ENCODE measurements at regions not wholly inside any gene's neighbourhood (a gene's known extent, or its start where the extent isn't known, plus 50 kb on each side); places are given as distances from the start of the nearest gene placed in this dataset.

DNA sequence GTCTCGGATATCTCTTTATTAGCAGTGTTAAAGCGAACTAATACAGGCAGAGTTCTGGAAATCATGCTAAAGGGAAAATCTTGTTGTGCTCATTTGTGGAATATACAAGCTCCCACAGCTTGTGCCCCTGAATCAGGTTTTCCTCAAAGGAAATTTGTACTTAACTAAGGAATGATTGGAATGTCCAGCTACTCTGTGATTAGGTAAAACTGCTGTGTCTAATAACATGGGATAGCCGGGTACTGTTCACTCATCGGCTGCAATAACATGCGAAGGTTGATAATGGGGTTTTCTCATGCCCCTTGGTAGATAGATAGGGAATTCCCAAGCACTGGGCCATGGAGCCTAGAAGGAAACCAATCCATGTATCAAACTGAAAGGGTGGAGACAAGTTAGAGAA lies 306.7 kb downstream of the NR2F1-AS1 start:
- no peak for DNase-seq (ENCODE audit: low read depth in 6 of 9, low spot score in 9 of 9)
- H3K4me3 ChIP-seq (ENCODE audit: low read length in 2 of 2): no peak overlapping the region
- no peaks in the 10 kb centered on the region for H3K36me3 ChIP-seq (ENCODE audit: control insufficient read depth in 2 of 2, insufficient read depth in 2 of 2, low read length in 1 of 2)
- 96% methylated on average over 5 of the region's 5 CpGs for WGBS
- no peaks in the 10 kb centered on the region for H3K27me3 ChIP-seq (ENCODE audit: control insufficient read depth in 2 of 2, insufficient read depth in 1 of 2, low read length in 1 of 2)
- H3K4me1 ChIP-seq (ENCODE audit: control insufficient read depth in 2 of 2, insufficient read depth in 2 of 2, low read length in 2 of 2): no peaks in the 10 kb centered on the region
- H3K9me3 ChIP-seq (ENCODE audit: control insufficient read depth in 2 of 2, insufficient read depth in 1 of 2, low read length in 1 of 2): no peaks in the 10 kb centered on the region
- H3K27ac ChIP-seq (ENCODE audit: low read depth in 1 of 2, low read length in 1 of 2): no peak overlapping the region

DNA sequence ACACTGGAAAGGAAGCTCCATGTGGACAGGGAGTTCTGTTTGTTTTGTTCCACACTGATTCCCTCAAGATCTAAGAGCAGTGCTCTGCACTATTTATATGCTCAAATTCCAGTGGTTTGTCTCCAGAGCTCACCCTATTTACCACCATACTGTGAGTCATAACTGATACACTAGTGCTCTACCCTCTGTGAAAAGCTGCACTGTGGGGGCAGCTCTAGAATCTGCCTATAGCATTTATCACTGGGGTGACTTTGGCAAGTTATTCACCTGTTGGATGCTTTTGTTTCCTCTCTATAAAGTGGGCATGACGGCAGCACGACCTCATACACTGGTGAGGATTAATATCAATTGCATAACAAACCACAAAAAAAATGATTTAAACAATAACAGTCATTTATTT lies 307.8 kb downstream of the NR2F1-AS1 start:
- H3K4me3 ChIP-seq (ENCODE audit: low read length in 2 of 2): no peak overlapping the region
- H3K36me3 ChIP-seq (ENCODE audit: control insufficient read depth in 2 of 2, insufficient read depth in 2 of 2, low read length in 1 of 2): no peaks in the 10 kb centered on the region
- no peak for DNase-seq (ENCODE audit: low read depth in 6 of 9, low spot score in 9 of 9)
- H3K27me3 ChIP-seq (ENCODE audit: control insufficient read depth in 2 of 2, insufficient read depth in 1 of 2, low read length in 1 of 2): no peaks in the 10 kb centered on the region
- H3K4me1 ChIP-seq (ENCODE audit: control insufficient read depth in 2 of 2, insufficient read depth in 2 of 2, low read length in 2 of 2): no peaks in the 10 kb centered on the region
- no peaks in the 10 kb centered on the region for H3K9me3 ChIP-seq (ENCODE audit: control insufficient read depth in 2 of 2, insufficient read depth in 1 of 2, low read length in 1 of 2)
- WGBS: 90% methylated on average over 2 of the region's 2 CpGs
- no peak overlapping the region for H3K27ac ChIP-seq (ENCODE audit: low read depth in 1 of 2, low read length in 1 of 2)

DNA sequence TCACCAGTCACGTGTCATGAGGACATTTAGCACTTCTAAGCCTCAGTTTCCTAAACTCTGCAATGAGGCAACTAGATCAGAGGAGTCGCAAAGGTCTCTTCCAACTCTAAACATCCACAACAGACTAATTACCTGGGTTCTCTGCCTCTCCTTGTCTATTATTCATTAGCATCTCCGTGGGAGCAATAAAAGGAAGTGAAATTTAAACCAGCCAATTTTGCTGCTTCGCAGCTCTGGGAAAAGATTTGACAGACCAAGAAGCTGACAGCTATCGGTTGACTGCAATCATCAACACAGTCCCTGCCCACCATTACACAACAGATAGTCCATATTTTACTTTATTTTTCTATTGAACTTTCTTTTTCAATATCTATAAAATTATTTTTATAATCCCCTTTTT lies 308.9 kb downstream of the NR2F1-AS1 start:
- Histone ChIP-seq H3K27ac (ENCODE audit: low read depth in 1 of 2, low read length in 1 of 2) (no peak overlapping the region), H3K9me3 (ENCODE audit: control insufficient read depth in 2 of 2, insufficient read depth in 1 of 2, low read length in 1 of 2) (peaks cover 0 to 10% of the 10 kb centered on the region in 2 donors), H3K4me3 (ENCODE audit: low read length in 2 of 2) (no peak overlapping the region), H3K4me1 (ENCODE audit: control insufficient read depth in 2 of 2, insufficient read depth in 2 of 2, low read length in 2 of 2) (no peaks in the 10 kb centered on the region), H3K27me3 (ENCODE audit: control insufficient read depth in 2 of 2, insufficient read depth in 1 of 2, low read length in 1 of 2) (no peaks in the 10 kb centered on the region), H3K36me3 (ENCODE audit: control insufficient read depth in 2 of 2, insufficient read depth in 2 of 2, low read length in 1 of 2) (no peaks in the 10 kb centered on the region)
- 62% methylated on average over 5 of the region's 5 CpGs for WGBS
- DNase-seq (ENCODE audit: low read depth in 6 of 9, low spot score in 9 of 9): no peak

DNA sequence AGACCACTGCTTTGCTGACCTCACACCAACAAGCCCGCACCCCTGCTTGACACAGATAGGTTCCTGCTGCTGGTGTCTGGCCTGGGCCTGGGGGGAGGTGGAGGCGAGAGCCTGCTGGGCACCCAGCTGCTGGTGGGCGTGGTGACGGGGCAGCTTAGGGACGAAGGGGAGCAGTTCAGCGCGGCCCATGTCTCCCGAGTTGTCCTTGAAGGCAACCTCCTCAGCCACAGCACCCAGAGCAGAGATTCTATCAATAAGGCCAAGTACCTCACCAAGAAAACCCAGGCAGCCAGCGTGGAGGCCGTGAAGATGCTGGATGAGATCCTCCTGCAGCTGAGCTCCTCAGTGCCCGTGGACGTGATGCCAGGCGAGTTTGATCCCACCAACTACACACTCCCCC lies 313.3 kb downstream of the NR2F1-AS1 start:
- no peaks in the 10 kb centered on the region for H3K36me3 ChIP-seq (ENCODE audit: control insufficient read depth in 2 of 2, insufficient read depth in 2 of 2, low read length in 1 of 2)
- 96% methylated on average over 13 of the region's 13 CpGs for WGBS

DNA sequence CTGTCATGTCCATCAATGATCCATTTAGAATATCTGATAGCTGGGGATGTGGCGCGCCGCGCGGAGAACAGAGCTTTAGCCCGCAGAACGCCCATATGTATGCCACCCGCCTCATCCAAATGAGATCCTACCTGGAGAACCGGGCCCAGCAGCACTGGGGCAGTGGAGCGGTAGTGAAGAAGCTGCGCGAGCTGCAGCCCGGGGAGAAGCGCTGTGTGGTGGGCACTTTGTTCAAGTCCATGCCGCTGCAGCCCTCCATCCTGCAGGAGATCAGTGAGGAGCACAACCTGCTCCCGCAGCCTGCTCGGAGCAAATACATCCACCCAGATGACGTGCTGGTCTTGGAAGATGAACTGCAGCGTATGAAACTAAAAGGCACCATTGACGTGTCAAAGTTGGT lies 313.7 kb downstream of the NR2F1-AS1 start:
- no peak for DNase-seq (ENCODE audit: low read depth in 6 of 9, low spot score in 9 of 9)
- WGBS: 98% methylated on average over 20 of the region's 20 CpGs
- no peak overlapping the region for H3K27ac ChIP-seq (ENCODE audit: low read depth in 1 of 2, low read length in 1 of 2)
- no peaks in the 10 kb centered on the region for H3K4me1 ChIP-seq (ENCODE audit: control insufficient read depth in 2 of 2, insufficient read depth in 2 of 2, low read length in 2 of 2)
- H3K9me3 ChIP-seq (ENCODE audit: control insufficient read depth in 2 of 2, insufficient read depth in 1 of 2, low read length in 1 of 2): peaks cover 0 to 10% of the 10 kb centered on the region in 2 donors
- no peak overlapping the region for H3K4me3 ChIP-seq (ENCODE audit: low read length in 2 of 2)
- no peaks in the 10 kb centered on the region for H3K36me3 ChIP-seq (ENCODE audit: control insufficient read depth in 2 of 2, insufficient read depth in 2 of 2, low read length in 1 of 2)
- H3K27me3 ChIP-seq (ENCODE audit: control insufficient read depth in 2 of 2, insufficient read depth in 1 of 2, low read length in 1 of 2): no peaks in the 10 kb centered on the region

More for the DNA sequence above, 313.3 kb downstream of the NR2F1-AS1 start:
- Histone ChIP-seq H3K27me3 (ENCODE audit: control insufficient read depth in 2 of 2, insufficient read depth in 1 of 2, low read length in 1 of 2) (no peaks in the 10 kb centered on the region), H3K4me1 (ENCODE audit: control insufficient read depth in 2 of 2, insufficient read depth in 2 of 2, low read length in 2 of 2) (no peaks in the 10 kb centered on the region), H3K4me3 (ENCODE audit: low read length in 2 of 2) (no peak overlapping the region), H3K27ac (ENCODE audit: low read depth in 1 of 2, low read length in 1 of 2) (no peak overlapping the region), H3K9me3 (ENCODE audit: control insufficient read depth in 2 of 2, insufficient read depth in 1 of 2, low read length in 1 of 2) (peaks cover 0 to 10% of the 10 kb centered on the region in 2 donors)
- DNase-seq (ENCODE audit: low read depth in 6 of 9, low spot score in 9 of 9): no peak

DNA sequence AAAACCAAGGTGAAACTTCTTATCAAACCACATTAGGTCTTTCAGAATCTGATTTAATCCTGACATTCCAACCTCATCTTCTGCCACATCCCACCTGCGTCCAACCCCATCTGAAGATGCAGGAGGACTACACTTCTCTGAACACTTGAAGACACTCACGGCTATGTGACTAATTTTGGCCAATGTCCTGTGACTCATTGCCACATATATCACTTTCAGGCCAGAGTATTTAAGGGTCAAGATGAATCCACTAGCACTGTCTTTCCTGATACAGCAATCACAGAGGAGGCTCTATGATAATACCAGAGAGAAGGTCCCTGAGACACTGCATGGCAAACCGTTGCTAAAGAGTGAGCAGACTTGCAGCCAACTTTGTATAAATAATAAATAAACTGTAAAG lies 323.4 kb downstream of the NR2F1-AS1 start:
- Histone ChIP-seq H3K27me3 (ENCODE audit: control insufficient read depth in 2 of 2, insufficient read depth in 1 of 2, low read length in 1 of 2) (no peaks in the 10 kb centered on the region), H3K27ac (ENCODE audit: low read depth in 1 of 2, low read length in 1 of 2) (no peak overlapping the region), H3K9me3 (ENCODE audit: control insufficient read depth in 2 of 2, insufficient read depth in 1 of 2, low read length in 1 of 2) (no peaks in the 10 kb centered on the region), H3K4me3 (ENCODE audit: low read length in 2 of 2) (no peak overlapping the region), H3K36me3 (ENCODE audit: control insufficient read depth in 2 of 2, insufficient read depth in 2 of 2, low read length in 1 of 2) (no peaks in the 10 kb centered on the region), H3K4me1 (ENCODE audit: control insufficient read depth in 2 of 2, insufficient read depth in 2 of 2, low read length in 2 of 2) (no peaks in the 10 kb centered on the region)
- no peak for DNase-seq (ENCODE audit: low read depth in 6 of 9, low spot score in 9 of 9)
- 92% methylated on average over 3 of the region's 3 CpGs for WGBS

DNA sequence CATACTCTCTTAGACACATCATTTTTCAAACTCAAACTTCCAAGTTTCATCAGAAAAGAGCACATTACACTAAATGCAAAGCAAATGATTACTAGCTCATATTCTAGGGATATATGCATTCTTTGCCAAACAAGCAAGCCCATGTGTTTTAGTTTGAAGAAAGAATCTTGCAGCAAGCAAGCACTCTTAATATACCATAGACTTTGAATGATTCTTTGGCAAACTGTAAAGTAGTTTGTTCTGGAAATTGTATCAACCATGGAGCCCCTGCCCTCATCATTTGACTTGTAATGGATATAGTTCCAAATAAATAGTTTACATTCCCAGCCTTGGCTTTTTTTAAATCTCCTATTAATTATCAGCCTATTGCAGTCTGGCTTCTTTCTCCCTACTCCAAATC lies 325.2 kb downstream of the NR2F1-AS1 start:
- H3K4me1 ChIP-seq (ENCODE audit: control insufficient read depth in 2 of 2, insufficient read depth in 2 of 2, low read length in 2 of 2): no peaks in the 10 kb centered on the region

DNA sequence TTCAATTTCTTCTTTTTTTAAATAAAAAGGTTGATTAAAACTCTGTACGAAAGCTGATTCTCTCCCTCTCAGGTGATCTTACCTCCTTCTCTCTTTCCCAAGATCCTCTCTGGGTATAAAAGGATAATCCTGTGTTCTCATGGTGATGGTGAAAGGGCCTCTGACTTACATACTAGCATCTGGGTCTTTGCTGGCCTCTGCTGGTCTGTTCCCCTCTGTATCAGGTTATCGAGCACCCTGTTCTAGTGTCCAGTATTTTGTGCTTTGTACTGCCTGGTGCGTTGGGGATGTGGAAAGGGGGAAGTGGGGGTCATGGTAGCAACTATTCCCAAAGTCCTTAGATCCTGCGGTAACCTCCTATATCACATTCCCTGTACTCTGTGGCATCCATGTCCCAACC lies 328.9 kb downstream of the NR2F1-AS1 start:
- Histone ChIP-seq H3K4me3 (ENCODE audit: low read length in 2 of 2) (no peak overlapping the region), H3K4me1 (ENCODE audit: control insufficient read depth in 2 of 2, insufficient read depth in 2 of 2, low read length in 2 of 2) (no peaks in the 10 kb centered on the region), H3K36me3 (ENCODE audit: control insufficient read depth in 2 of 2, insufficient read depth in 2 of 2, low read length in 1 of 2) (no peaks in the 10 kb centered on the region), H3K9me3 (ENCODE audit: control insufficient read depth in 2 of 2, insufficient read depth in 1 of 2, low read length in 1 of 2) (no peaks in the 10 kb centered on the region), H3K27me3 (ENCODE audit: control insufficient read depth in 2 of 2, insufficient read depth in 1 of 2, low read length in 1 of 2) (no peaks in the 10 kb centered on the region), H3K27ac (ENCODE audit: low read depth in 1 of 2, low read length in 1 of 2) (no peak overlapping the region)
- WGBS: 96% methylated on average over 4 of the region's 4 CpGs
- no peak for DNase-seq (ENCODE audit: low read depth in 6 of 9, low spot score in 9 of 9)

More for the DNA sequence above, 325.2 kb downstream of the NR2F1-AS1 start:
- Histone ChIP-seq H3K27me3 (ENCODE audit: control insufficient read depth in 2 of 2, insufficient read depth in 1 of 2, low read length in 1 of 2) (no peaks in the 10 kb centered on the region), H3K4me3 (ENCODE audit: low read length in 2 of 2) (no peak overlapping the region), H3K36me3 (ENCODE audit: control insufficient read depth in 2 of 2, insufficient read depth in 2 of 2, low read length in 1 of 2) (no peaks in the 10 kb centered on the region), H3K9me3 (ENCODE audit: control insufficient read depth in 2 of 2, insufficient read depth in 1 of 2, low read length in 1 of 2) (no peaks in the 10 kb centered on the region), H3K27ac (ENCODE audit: low read depth in 1 of 2, low read length in 1 of 2) (no peak overlapping the region)
- no peak for DNase-seq (ENCODE audit: low read depth in 6 of 9, low spot score in 9 of 9)

DNA sequence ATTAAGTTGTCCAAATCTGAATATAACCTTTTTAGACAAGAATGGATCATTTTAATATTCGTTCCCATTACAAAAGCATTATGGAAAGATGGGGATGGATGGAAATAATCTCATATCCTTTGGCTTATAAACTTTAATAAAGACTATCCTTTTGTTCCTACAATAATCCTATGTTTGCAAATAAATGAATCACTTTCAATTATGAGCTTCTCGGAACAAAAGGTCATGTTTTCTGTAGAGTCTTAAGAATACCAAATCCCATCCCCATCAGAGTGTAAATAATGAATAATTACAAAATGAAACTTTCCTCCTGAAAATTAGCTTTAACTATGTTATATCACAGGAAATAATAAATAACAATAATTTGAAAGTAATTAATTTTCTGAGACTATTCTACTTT lies 329.7 kb downstream of the NR2F1-AS1 start:
- no peaks in the 10 kb centered on the region for H3K4me1 ChIP-seq (ENCODE audit: control insufficient read depth in 2 of 2, insufficient read depth in 2 of 2, low read length in 2 of 2)
- no peaks in the 10 kb centered on the region for H3K9me3 ChIP-seq (ENCODE audit: control insufficient read depth in 2 of 2, insufficient read depth in 1 of 2, low read length in 1 of 2)
- H3K27ac ChIP-seq (ENCODE audit: low read depth in 1 of 2, low read length in 1 of 2): no peak overlapping the region
- 90% methylated on average over 2 of the region's 2 CpGs for WGBS
- DNase-seq (ENCODE audit: low read depth in 6 of 9, low spot score in 9 of 9): no peak
- H3K36me3 ChIP-seq (ENCODE audit: control insufficient read depth in 2 of 2, insufficient read depth in 2 of 2, low read length in 1 of 2): no peaks in the 10 kb centered on the region
- H3K4me3 ChIP-seq (ENCODE audit: low read length in 2 of 2): no peak overlapping the region
- no peaks in the 10 kb centered on the region for H3K27me3 ChIP-seq (ENCODE audit: control insufficient read depth in 2 of 2, insufficient read depth in 1 of 2, low read length in 1 of 2)

DNA sequence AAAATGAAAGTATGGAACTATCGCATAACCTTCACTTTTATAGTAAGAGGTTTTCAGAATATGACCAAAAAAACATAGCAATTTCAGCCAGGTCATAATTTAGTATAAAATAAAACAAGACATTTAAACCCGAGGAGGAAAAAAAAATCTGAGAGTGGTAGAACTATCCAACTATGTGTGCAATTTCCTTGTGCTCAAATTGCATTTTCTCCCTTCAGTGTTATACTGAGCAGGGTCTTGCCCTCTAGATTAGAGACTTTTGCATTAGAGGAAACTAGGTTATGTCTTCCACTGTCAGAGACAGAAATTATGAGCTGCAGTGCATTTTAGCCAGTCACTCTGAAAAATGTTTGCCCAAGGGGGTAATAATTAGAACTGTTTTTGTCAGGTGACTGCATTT lies 330.6 kb downstream of the NR2F1-AS1 start:
- Histone ChIP-seq H3K4me1 (ENCODE audit: control insufficient read depth in 2 of 2, insufficient read depth in 2 of 2, low read length in 2 of 2) (no peaks in the 10 kb centered on the region), H3K4me3 (ENCODE audit: low read length in 2 of 2) (no peak overlapping the region), H3K27me3 (ENCODE audit: control insufficient read depth in 2 of 2, insufficient read depth in 1 of 2, low read length in 1 of 2) (no peaks in the 10 kb centered on the region), H3K9me3 (ENCODE audit: control insufficient read depth in 2 of 2, insufficient read depth in 1 of 2, low read length in 1 of 2) (no peaks in the 10 kb centered on the region), H3K36me3 (ENCODE audit: control insufficient read depth in 2 of 2, insufficient read depth in 2 of 2, low read length in 1 of 2) (no peaks in the 10 kb centered on the region), H3K27ac (ENCODE audit: low read depth in 1 of 2, low read length in 1 of 2) (no peak overlapping the region)
- DNase-seq (ENCODE audit: low read depth in 6 of 9, low spot score in 9 of 9): no peak
- WGBS: 89% methylated on average over 2 of the region's 2 CpGs
